Non-pigmented ciliary epithelial cell (primary cell): ENCODE measurements at regions not wholly inside any gene's neighbourhood (a gene's known extent, or its start where the extent isn't known, plus 50 kb on each side); places are given as distances from the start of the nearest gene placed in this dataset.

Experiments
- DNase-seq: peaks from one replicate; pipeline ENCODE4 v3.0.0-alpha.2; 2010; ENCODE audit warnings: low read depth

GRCh38 chr12:19572920-19573558 lies 133.7 kb downstream of the AEBP2 start:
- DNase-seq, result peak; percentile 26

- no peak for DNase-seq
Observed at GRCh38 chr12:19573866-19574265, 134.6 kb downstream of the AEBP2 start.

DNA sequence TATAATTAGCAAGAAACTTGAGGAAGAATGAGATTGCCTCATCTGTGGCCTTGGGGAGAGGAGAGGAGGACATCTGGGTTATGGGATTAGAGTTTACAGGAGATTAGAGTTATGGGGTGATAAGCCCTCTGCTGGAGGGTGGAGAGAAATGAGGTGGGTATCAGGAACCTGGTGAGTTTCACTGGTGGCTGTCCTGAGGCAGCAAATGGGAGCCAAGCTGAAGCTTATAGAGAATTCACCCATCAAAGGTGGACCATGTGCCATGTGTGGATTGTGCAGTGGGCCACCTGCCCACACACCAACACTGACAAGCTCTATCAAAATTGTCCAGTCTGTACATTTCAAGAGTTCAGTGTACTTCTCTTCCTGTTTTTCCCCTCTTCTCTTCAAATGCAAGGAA lies 135.3 kb downstream of the AEBP2 start:
- DNase-seq, result no peak

GRCh38 chr12:19575337-19576243 lies 136.3 kb downstream of the AEBP2 start:
- peak; percentile 47 for DNase-seq

GRCh38 chr12:19576506-19577280 lies 137.4 kb downstream of the AEBP2 start:
- no peak for DNase-seq

GRCh38 chr12:19577281-19577530 lies 137.9 kb downstream of the AEBP2 start:
- no peak for DNase-seq

DNA sequence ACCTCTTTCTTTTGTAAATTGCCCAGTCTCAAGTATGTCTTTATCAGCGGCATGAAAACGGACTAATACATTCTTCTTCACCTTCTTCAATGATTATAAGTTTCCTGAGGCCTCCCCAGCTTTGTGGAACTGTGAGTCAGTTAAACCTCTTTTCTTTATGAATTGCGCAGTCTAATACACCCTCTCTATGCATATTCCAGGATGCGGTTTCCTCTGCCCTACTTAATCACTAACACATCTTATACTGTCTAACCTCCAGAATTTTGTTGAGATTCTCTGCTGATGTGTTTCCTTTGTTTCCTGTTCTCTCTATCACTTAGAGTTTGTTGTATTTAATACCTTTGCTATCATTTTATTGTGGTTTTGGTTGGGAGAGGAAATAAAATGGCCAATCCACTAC lies 145.4 kb downstream of the AEBP2 start:
- DNase-seq, result no peak

DNA sequence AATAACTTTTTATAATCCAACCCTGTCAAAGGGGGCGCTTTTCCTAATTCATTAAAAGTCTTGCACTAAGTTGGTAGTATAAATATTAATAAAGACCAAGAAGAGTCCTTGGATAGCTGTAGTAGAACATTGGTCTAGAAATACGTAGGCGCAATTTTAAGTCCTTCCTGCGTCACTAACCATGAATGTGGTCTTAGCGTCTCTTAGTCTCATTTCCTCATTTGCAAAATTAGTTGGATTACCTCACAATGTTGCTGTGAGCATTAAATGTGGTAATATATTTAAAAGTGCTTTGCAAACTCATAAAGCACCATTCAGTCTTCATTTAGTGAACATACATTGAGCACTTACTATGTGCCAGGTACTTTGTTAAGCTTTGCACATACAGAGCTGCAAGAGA lies 149.7 kb downstream of the AEBP2 start:
- DNase-seq, result no peak

DNA sequence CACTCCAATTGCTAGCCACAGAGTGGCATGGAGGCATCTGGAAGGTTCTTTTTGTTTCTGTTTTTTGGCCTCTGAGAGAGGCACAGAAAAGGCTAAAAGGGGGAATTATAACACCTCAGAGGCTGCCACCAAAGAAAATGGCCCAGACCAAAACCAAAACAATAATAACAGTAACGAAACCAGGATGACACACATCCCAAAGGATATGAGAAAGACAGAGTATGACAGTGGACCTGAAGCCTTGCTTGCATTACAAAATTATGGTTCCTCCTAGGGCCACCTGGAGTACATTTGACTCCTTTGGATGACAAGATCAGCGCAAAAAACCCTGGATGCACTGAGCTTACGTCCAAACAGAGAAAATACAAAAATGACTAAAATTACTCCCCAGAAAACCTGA lies 152.7 kb downstream of the AEBP2 start:
- no peak for DNase-seq

DNA sequence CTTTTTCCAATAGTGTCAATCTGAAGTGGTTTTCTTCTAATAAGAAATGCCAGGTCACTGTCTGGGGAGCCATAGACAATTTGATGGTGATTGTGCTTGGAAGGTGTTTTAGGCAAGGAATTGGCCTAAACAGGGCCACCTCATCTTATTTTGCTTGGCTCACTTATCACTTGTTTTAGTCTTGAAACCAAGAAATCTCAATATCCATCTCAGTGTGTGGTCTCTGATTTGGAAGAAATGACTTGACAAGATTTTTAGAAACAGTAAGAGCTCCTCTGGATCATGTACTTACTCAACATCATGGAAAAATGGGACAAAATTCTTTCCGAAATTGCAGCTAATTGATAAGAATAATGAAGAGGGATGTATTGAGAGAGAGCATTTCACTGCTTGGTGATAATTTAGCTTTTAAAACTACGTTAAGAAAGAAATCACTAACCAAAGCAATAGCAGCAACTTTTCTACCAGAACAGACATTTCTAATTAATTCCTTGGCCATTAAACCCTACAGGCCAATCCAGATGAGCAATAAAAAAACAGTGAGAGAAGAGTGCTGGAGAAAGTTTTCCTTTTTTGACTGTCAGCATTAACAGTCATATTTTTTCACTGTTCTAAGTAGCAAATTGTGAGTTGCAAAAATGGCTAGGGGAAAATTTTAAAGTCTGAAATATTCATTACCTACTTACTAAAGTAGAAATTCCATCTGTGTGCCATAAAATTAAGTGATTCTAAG lies 157.3 kb downstream of the AEBP2 start:
- no peak for DNase-seq

- no peak for DNase-seq
Observed at GRCh38 chr12:19597167-19598026, 158.1 kb downstream of the AEBP2 start.

DNA sequence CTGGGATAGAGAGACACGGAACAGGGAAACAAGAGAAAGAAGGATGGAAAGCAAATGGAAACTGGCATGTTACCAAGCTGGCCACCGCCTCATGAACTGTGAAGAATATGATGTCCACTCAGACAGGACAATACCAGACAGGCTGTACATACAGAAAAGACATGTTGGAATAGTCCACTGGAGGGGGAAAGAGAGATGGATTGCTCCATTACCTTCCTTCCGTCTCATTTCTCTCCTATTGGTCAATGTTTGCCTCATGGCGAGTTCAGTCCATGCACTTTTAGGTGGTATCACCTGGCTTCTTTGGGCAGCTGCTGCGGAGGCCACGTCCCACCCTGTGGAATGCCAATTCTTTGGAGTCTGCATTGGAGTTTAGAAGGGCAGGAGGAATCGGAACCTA lies 166.4 kb downstream of the AEBP2 start:
- DNase-seq, result no peak

GRCh38 chr12:19608039-19608438 lies 168.7 kb downstream of the AEBP2 start:
- no peak for DNase-seq

- DNase-seq, result no peak
Observed at GRCh38 chr12:19613051-19613535, 173.8 kb downstream of the AEBP2 start.

GRCh38 chr12:19614601-19615383 lies 175.5 kb downstream of the AEBP2 start:
- DNase-seq, result no peak

DNA sequence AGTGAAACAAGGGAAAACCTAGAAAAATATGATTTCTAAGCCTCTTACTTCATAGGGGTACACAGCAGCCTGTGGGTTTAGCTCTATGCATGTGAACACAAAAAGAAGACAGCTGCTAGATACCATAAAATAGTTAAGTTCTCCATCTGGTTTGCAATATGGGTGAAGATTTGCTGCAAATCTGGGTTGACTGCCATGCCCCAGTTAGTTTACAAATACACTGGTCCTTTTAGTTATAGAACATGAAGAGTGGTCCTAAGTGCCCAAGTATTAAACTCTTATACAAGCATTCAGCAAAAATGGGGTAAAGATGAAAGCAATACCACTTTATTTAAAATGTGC lies 176.1 kb downstream of the AEBP2 start:
- DNase-seq, result no peak

DNA sequence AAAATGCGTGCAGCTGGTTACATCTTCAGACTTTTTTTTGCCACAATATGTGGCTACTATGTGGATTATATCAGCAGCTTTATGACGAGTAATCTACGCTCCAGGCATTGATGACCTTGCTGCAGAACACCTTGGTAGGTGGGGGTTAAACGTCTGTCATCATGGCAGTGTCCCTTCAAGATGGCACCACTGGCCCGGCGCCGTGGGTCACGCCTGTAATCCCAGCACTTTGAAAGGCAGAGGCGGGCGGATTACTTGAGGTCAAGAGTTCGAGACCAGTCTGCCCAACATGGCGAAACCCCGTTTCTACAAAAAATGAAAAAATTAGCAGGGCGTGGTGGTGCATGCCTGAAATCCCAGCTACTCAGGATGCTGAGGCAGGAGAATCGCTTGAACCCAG lies 177.5 kb downstream of the AEBP2 start:
- DNase-seq, result no peak

- DNase-seq, result no peak
Observed at GRCh38 chr12:19620222-19620621, 180.9 kb downstream of the AEBP2 start.

- DNase-seq, result no peak
Observed at GRCh38 chr12:19623751-19624399, 184.6 kb downstream of the AEBP2 start.

DNA sequence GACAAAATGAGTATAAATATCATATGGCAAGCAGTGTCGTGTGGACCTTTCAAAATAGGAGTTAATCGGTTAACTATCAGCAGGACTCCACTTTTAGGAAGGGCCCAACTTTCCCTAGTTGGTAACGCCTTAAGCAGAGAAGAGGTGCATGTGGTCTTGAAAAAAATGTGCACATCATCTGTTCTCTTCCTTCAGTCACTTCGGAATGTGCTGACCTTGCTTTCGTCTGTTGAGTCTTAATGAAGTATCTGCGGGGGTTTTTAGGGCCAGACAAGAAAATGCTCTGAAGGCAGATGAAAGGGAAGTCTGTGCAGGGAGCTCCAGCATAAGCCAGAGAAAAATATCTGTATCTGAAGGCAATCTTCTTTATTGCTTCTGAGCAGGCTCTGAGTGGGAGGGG lies 185.2 kb downstream of the AEBP2 start:
- DNase-seq, result peak; percentile 19
